K562 (cell line): ENCODE measurements at regions not wholly inside any gene's neighbourhood (a gene's known extent, or its start where the extent isn't known, plus 50 kb on each side); places are given as distances from the start of the nearest gene placed in this dataset.

Experiments used
- ATF7 ChIP-seq: fragments of 450-650 bp; IDR thresholded peaks from 2 replicates; pipeline ENCODE4 v1.7.1; 2014; ENCODE audit warnings: mild to moderate bottlenecking, moderate library complexity
- BRCA1 ChIP-seq, 2 experiments: fragments of 450-650 bp in 1 of 2; sonication (generic) in 1 of 2; formaldehyde crosslinking in 1 of 2; IDR thresholded peaks; 2 replicates each; pipeline versions ENCODE4 v1.5.0 to v1.6.1; 2017 to 2020; ENCODE audit warnings: mild to moderate bottlenecking in 1 of 2, missing genetic modification reagents in 1 of 2
- CBX2 ChIP-seq: fragments of 200-600 bp; sonication (generic); IDR thresholded peaks from one replicate; pipeline ENCODE4 v1.6.1; 2012; ENCODE audit warnings: mild to moderate bottlenecking, low read length, inconsistent platforms; ENCODE audit not compliant: insufficient read depth, poor library complexity, severe bottlenecking
- CREM ChIP-seq: IDR thresholded peaks from 2 replicates; pipeline ENCODE4 v1.6.1; 2014; ENCODE audit warnings: antibody characterized with exemption, low read depth
- POLR2AphosphoS2 ChIP-seq: IDR thresholded peaks from 2 replicates; pipeline ENCODE4 v1.6.1; 2012; ENCODE audit warnings: low read length, improper control_type of control experiment
- ZNF431 ChIP-seq: sonication (generic); formaldehyde crosslinking; IDR thresholded peaks from 2 replicates; pipeline ENCODE4 v1.8.0; 2022; ENCODE audit warnings: mild to moderate bottlenecking, missing genetic modification reagents
- TF ChIP-seq, protein P1 (sequence below), 3 experiments: IDR thresholded peaks in 2 of 3; conservative IDR thresholded peaks in 1 of 3; 2 replicates each; pipeline ENCODE4 v1.5.1; 2011 to 2012; ENCODE audit warnings: low read length in 3 of 3, mild to moderate bottlenecking in 3 of 3, control low read depth in 2 of 3, improper control_type of control experiment in 1 of 3, inconsistent platforms in 1 of 3, low read depth in 1 of 3, mixed read lengths in 1 of 3, moderate library complexity in 1 of 3; ENCODE audit not compliant: insufficient read depth in 2 of 3

DNA sequence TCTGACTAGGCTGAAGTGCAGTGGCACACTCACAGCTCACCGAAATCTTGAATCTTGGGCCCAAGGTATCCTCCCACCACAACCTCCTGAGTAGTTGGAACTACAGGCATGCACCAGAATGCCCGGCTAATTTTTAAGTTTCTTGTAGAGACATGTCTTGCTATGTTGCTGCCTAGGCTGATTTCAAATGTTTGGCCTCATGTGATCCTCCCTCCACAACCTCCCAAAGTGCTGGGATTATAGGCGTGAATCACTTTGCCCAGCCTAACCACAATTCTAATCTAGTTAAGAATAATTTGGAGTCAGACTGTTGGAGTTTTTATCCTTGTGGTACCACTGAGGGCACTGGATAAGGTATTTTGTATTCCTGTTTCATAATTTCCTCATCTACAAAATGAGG lies 317.5 kb upstream of the AGA start:
- no peak for TF ChIP-seq POLR2AphosphoS2
- no peak for TF ChIP-seq CREM
- no peak for TF ChIP-seq CBX2
- TF ChIP-seq ATF7: no peak
- TF ChIP-seq, protein P1, sequence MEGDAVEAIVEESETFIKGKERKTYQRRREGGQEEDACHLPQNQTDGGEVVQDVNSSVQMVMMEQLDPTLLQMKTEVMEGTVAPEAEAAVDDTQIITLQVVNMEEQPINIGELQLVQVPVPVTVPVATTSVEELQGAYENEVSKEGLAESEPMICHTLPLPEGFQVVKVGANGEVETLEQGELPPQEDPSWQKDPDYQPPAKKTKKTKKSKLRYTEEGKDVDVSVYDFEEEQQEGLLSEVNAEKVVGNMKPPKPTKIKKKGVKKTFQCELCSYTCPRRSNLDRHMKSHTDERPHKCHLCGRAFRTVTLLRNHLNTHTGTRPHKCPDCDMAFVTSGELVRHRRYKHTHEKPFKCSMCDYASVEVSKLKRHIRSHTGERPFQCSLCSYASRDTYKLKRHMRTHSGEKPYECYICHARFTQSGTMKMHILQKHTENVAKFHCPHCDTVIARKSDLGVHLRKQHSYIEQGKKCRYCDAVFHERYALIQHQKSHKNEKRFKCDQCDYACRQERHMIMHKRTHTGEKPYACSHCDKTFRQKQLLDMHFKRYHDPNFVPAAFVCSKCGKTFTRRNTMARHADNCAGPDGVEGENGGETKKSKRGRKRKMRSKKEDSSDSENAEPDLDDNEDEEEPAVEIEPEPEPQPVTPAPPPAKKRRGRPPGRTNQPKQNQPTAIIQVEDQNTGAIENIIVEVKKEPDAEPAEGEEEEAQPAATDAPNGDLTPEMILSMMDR (IDR thresholded peaks at IDR 0.05 in 2 of 3, conservative IDR thresholded peaks at IDR 0.05 in 1 of 3; ENCODE audit: insufficient read depth in 2 of 3, low read depth in 1 of 3, low read length in 3 of 3): no peak
- TF ChIP-seq ZNF431 (CRISPR knock-in tag): no peak
- TF ChIP-seq BRCA1 (IDR thresholded peaks at IDR 0.05): no peak
- TF ChIP-seq BRCA1 (CRISPR knock-in tag; IDR thresholded peaks at IDR 0.05): no peak
